ES-I3 (cell line): ENCODE measurements at regions not wholly inside any gene's neighbourhood (a gene's known extent, or its start where the extent isn't known, plus 50 kb on each side); places are given as distances from the start of the nearest gene placed in this dataset.

Experiments used
- H3K36me3 ChIP-seq: 2 replicates; pipeline ENCODE4 v1.6.1; 2013; ENCODE audit warnings: mild to moderate bottlenecking, low read length, control low read depth, moderate library complexity; ENCODE audit not compliant: insufficient read depth
- H3K4me1 ChIP-seq: 2 replicates; pipeline ENCODE4 v1.6.1; 2013; ENCODE audit warnings: mild to moderate bottlenecking, control low read depth, low read length; ENCODE audit not compliant: insufficient read depth
- H3K9ac ChIP-seq: 2 replicates; pipeline ENCODE4 v1.6.1; 2013; ENCODE audit warnings: low read depth, mild to moderate bottlenecking, low read length, moderate library complexity
- H3K9me3 ChIP-seq: 2 replicates; pipeline ENCODE4 v1.6.1; 2013; ENCODE audit warnings: mild to moderate bottlenecking, low read length, moderate library complexity; ENCODE audit not compliant: control insufficient read depth, insufficient read depth

- H3K36me3 ChIP-seq: no peaks in the 10 kb centered on the region
- no peaks in the 10 kb centered on the region for H3K9me3 ChIP-seq
- no peaks in the 10 kb centered on the region for H3K4me1 ChIP-seq
- no peak overlapping the region for H3K9ac ChIP-seq
These were observed 413.5 kb downstream of the TLE4 start for GRCh38 chr9:79985264-79985663.

GRCh38 chr9:79984429-79985067 lies 412.8 kb downstream of the TLE4 start:
- Histone ChIP-seq H3K9me3 (no peaks in the 10 kb centered on the region), H3K4me1 (no peaks in the 10 kb centered on the region), H3K36me3 (no peaks in the 10 kb centered on the region), H3K9ac (no peak overlapping the region)

- H3K9me3 ChIP-seq: no peaks in the 10 kb centered on the region
- H3K4me1 ChIP-seq: no peaks in the 10 kb centered on the region
- no peaks in the 10 kb centered on the region for H3K36me3 ChIP-seq
- no peak overlapping the region for H3K9ac ChIP-seq
These were observed 408.7 kb downstream of the TLE4 start for GRCh38 chr9:79980432-79980831.

GRCh38 chr9:79977510-79978197 lies 405.9 kb downstream of the TLE4 start:
- Histone ChIP-seq H3K9me3 (no peaks in the 10 kb centered on the region), H3K36me3 (no peaks in the 10 kb centered on the region), H3K9ac (no peak overlapping the region), H3K4me1 (no peaks in the 10 kb centered on the region)

- Histone ChIP-seq H3K9me3 (no peaks in the 10 kb centered on the region), H3K36me3 (no peaks in the 10 kb centered on the region), H3K9ac (no peak overlapping the region), H3K4me1 (no peaks in the 10 kb centered on the region)
These were observed 405.3 kb downstream of the TLE4 start for GRCh38 chr9:79977074-79977435.

GRCh38 chr9:79976257-79977073 lies 404.7 kb downstream of the TLE4 start:
- no peaks in the 10 kb centered on the region for H3K4me1 ChIP-seq
- no peaks in the 10 kb centered on the region for H3K9me3 ChIP-seq
- H3K36me3 ChIP-seq: no peaks in the 10 kb centered on the region
- H3K9ac ChIP-seq: no peak overlapping the region

GRCh38 chr9:79975621-79976256 lies 404.0 kb downstream of the TLE4 start:
- no peak overlapping the region for H3K9ac ChIP-seq
- H3K9me3 ChIP-seq: no peaks in the 10 kb centered on the region
- H3K36me3 ChIP-seq: no peaks in the 10 kb centered on the region
- H3K4me1 ChIP-seq: no peaks in the 10 kb centered on the region

- Histone ChIP-seq H3K36me3 (no peaks in the 10 kb centered on the region), H3K9ac (0 out of 2 replicates have a peak overlapping the region, but pooled peaks have one; percentile 1), H3K4me1 (no peaks in the 10 kb centered on the region), H3K9me3 (no peaks in the 10 kb centered on the region)
These were observed 403.1 kb downstream of the TLE4 start for GRCh38 chr9:79974806-79975422.

GRCh38 chr9:79973627-79974026 lies 401.9 kb downstream of the TLE4 start:
- Histone ChIP-seq H3K9ac (no peak overlapping the region), H3K9me3 (no peaks in the 10 kb centered on the region), H3K36me3 (no peaks in the 10 kb centered on the region), H3K4me1 (no peaks in the 10 kb centered on the region)

- H3K9me3 ChIP-seq: no peaks in the 10 kb centered on the region
- no peaks in the 10 kb centered on the region for H3K36me3 ChIP-seq
- H3K4me1 ChIP-seq: no peaks in the 10 kb centered on the region
- no peak overlapping the region for H3K9ac ChIP-seq
These were observed 398.3 kb downstream of the TLE4 start for GRCh38 chr9:79970146-79970425.

- Histone ChIP-seq H3K4me1 (no peaks in the 10 kb centered on the region), H3K36me3 (no peaks in the 10 kb centered on the region), H3K9ac (no peak overlapping the region), H3K9me3 (no peaks in the 10 kb centered on the region)
These were observed 397.8 kb downstream of the TLE4 start for GRCh38 chr9:79969393-79970145.

GRCh38 chr9:79968533-79968932 lies 396.8 kb downstream of the TLE4 start:
- no peaks in the 10 kb centered on the region for H3K9me3 ChIP-seq
- H3K4me1 ChIP-seq: no peaks in the 10 kb centered on the region
- no peak overlapping the region for H3K9ac ChIP-seq
- no peaks in the 10 kb centered on the region for H3K36me3 ChIP-seq

- Histone ChIP-seq H3K4me1 (peaks cover 10% of the 10 kb centered on the region), H3K9me3 (no peaks in the 10 kb centered on the region), H3K36me3 (no peaks in the 10 kb centered on the region), H3K9ac (no peak overlapping the region)
These were observed 391.1 kb downstream of the TLE4 start for GRCh38 chr9:79962836-79963235.

- H3K4me1 ChIP-seq: peaks cover 10% of the 10 kb centered on the region
These were observed 390.4 kb downstream of the TLE4 start for GRCh38 chr9:79962150-79962549.

More at GRCh38 chr9:79962150-79962549, 390.4 kb downstream of the TLE4 start:
- Histone ChIP-seq H3K9ac (no peak overlapping the region), H3K36me3 (no peaks in the 10 kb centered on the region), H3K9me3 (no peaks in the 10 kb centered on the region)
